GM19351 (cell line): ENCODE measurements at regions not wholly inside any gene's neighbourhood (a gene's known extent, or its start where the extent isn't known, plus 50 kb on each side); places are given as distances from the start of the nearest gene placed in this dataset.
"Not testable (repeated sequence)": the region's sequence is repeated elsewhere in the genome, so short reads cannot be mapped to it uniquely, and the experiment has no call there.

Experiments used
- ATAC-seq: cut with Tn5 transposase; IDR thresholded peaks from one replicate; pipeline ENCODE4 v1.9.1; 2021; ENCODE audit warnings: mild to moderate bottlenecking, moderate library complexity; ENCODE audit not compliant: unreplicated experiment

DNA sequence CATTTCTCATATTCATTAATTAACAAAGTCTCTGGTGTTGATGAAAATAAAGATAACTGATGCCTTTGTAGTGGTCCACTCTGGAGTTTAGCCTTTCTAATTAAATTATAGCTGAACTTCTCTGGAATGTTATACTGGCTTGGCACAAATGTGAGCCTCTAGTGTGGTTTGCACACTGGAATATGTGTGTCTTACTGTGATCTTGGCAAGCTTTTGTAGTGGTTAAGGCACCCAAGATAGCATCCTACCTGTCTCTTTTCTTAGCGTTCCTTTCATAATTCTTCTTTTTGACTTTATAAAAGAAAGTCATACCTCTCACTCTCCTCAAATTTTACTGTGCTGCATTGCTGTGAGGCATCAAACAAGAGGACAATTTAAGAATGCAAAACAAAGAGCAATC lies 107.4 kb downstream of the UTRN start:
- no peak for ATAC-seq

DNA sequence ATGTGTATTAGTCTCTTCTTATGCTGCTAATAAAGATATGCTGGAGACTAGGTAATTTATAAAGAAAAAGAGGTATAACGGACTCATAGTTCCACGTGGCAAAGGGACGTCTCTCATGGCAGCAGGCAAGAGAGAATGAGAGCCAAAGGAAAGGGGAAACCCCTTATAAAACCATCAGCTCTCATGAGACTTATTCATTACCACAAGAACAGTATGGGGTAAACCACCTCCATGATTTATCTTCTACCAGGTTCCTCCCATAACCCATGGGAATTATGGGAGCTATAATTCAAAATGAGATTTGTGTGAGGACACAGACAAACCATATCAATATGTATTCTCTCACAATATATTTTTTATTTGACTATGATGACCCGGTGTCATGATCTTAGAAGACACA lies 109.1 kb downstream of the UTRN start:
- no peak for ATAC-seq

DNA sequence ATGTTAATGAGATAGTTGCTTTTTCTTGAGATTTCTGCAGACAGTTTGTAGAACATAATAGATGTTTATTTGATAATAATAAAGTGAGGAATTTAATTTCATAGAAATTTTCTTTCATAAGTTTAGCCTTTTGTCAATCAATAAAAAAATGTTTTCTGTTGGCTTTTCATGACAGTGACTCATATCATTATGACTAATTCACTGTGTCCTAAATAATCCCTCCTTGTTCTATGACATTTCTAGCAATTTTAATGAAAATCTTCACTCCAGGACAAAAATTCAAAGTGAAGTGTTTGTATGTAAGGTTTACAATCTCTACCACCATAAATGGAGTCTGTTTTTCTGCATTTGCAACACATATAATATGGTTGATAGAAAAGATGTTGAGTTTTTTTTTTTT lies 109.9 kb downstream of the UTRN start:
- ATAC-seq: no peak

DNA sequence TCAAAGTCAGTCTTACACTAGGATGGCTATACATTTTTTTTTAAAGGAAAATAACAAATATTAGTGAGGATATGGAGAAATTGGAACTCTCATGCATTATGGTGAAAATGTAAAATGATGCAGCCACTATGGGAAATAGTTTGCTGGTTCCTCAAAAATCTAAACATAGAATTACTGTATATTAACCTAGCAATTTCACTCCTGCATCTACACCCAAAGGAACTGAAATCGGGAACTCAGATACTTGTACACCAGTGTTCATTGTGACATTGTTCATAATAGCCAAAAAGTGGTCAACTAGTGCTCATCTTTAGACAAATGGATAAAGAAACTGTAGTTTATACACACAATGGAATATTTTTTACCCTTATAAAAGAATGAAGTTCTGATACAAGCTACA lies 110.7 kb downstream of the UTRN start:
- no peak for ATAC-seq

DNA sequence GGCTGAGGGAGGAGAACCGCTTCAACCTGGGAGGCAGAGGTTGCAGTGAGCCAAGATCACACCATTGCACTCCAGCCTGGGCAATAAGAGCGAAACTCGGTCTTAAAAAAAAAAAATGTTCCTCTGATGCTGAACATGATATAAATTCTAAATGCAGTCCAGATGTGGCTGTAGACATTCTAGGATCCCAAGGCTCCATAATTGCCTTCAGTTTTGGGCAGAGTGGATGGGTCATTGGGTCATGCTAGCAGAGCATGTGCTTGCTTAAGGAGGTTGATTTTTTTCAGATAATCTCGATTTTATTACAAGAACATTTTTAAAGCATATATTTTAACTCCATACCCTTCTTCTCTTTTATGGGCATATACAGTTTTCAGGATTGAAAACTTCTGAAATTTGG lies 112.0 kb downstream of the UTRN start:
- ATAC-seq: no peak

DNA sequence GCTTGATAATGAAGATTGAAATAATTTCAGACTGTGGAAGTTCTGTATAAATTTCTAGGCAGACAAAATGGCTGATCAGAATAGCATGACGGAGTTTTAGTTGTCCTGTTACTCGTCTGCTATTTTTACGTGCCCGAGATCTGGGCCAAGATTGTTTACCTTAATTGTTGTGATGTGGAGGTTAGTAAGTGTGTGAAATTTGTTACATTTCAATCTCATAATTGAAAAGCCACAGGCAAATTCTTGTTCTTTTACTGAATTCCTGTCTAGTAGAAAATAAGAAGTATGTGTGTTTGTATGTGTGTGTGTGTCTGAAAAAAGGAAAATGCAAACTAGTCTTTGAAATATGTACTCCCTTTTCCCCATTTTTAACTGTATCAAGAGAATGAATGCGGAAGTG lies 115.2 kb downstream of the UTRN start:
- ATAC-seq: no peak

DNA sequence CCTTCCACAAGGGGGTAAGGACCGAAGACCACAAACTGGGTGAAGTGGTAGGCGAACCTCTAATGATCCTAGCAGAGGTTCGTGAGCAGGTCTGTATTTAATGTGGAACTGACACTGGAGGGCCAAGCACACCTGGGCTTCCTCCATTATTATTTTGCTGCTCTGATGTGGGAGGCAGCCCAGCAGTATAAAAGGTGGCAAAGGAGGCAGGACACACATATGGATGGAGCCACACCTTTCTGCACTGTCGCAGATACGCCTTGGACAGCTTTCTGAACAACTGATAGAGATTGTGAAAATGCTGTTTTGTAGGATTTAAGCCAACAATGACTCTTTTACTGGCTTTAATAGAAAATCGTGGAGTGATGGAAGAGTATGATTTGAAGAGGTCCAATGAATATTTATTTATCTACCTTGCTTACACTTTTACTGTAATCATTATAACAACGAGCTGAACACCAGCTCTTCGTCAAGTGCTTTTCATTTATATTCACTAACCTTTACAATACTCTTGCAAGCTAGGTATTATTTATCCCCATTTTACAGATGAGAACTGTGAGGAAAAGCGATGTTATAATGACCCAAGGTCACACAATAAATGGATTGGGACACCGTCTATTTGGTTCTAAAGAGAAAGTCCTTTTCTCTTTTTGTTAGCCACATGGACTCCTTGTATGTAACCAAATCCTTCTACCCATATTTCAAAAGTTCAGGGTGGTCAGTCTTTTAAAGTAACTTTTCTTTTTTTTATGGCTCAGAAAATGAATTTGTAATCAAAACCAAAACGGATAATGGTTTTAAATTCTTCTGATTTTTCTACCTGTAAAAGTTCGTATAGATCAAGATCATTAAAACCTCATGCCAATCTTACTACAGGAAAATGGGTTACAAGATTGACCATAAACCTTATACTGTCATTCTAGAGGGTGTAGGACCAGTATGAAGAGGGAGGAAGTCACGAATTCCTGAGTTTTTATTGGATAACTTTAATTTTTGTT lies 116.9 kb downstream of the UTRN start:
- no peak for ATAC-seq

DNA sequence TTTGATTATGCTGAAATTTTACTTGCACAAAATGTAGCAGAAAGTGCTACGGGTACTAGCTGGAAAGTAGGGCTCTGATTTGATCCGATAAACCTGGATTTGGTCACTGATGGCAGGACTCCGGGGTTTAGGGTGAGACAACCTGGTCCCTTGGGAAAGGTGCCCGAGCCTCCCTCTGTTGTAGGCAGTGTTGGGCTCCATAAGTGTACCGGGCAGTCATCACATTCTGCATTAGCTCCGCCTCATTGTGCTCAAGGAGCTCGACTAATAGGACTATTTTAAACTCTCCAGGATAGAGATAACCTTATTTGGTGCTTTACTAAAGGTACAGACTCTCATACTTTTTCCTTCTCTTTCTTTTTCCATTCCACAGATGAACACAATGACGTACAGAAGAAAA lies 117.6 kb downstream of the UTRN start:
- no peak for ATAC-seq

DNA sequence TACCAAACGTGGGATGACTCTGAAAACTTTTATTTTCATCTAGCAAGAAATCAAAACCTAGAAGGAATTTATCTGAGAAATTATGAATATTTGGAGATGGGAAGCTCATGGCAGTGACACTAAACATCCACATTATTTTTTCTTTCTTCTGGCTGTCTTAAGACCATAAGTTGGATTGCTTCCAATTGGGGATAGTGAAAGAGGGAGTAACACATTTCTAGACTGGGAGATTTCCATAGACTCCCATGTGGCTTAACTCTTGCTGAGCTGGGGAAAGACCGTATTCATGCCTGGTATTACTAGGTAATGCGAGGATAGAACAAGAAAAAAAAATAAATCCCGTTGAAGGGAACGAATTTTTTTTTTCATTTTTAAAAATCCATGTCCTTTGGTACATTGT lies 120.0 kb downstream of the UTRN start:
- no peak for ATAC-seq

DNA sequence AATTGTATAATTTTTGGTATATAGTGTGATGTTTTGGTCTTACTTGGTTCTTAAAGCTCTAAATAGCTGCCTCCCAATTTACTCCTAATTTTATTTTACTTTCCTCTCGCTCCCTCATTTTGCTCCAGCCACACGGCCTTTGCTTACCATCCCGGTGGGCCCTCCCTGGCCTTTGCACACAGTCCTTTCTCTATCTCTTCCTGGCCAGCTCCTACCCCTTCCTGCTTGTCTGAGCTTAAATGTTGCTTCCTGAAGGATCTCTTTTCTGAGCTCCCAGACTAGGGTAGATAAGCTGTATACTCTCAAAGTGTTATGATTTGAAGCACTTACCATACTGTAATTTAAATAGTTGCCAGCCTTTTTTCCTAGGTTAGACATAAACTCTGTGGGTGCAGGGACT lies 121.7 kb downstream of the UTRN start:
- ATAC-seq: no peak

DNA sequence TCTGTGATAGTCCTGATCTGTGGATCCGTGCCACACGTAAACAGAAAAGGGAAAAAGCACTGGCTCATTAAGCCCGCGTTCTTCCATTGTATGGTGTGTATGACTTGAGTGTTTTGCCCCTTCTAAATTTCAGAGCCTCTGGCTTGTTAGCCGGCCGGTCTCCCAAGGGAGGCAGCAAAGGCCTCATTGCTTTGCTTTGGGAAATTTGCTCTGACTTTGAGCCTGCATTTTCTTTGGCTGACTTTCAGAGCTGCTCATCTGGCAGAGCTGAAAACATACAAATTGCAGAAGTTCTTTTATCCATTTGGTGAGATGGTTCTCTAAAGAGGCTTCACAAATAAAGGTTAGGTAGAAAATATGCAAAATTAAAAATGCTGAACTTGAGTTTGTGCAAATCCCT lies 123.0 kb downstream of the UTRN start:
- no peak for ATAC-seq

DNA sequence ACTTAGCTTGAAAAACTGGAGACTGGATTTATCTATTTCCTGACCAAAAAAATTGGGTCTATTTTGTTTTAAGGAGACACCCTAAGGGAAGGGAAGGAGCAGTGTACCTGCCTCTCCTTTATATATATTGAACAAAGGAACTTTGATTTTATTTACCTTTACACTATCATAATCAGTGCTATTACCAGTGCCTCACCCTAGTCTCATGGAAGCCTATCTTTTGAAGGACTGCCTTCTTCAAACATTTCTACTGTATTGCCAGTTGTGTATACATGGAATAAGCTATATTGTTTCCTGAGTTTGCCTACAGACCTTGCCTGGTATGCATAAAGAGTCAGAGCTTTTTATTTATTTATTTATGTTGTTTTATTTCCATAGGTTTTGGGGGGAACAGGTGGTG lies 124.9 kb downstream of the UTRN start:
- no peak for ATAC-seq

DNA sequence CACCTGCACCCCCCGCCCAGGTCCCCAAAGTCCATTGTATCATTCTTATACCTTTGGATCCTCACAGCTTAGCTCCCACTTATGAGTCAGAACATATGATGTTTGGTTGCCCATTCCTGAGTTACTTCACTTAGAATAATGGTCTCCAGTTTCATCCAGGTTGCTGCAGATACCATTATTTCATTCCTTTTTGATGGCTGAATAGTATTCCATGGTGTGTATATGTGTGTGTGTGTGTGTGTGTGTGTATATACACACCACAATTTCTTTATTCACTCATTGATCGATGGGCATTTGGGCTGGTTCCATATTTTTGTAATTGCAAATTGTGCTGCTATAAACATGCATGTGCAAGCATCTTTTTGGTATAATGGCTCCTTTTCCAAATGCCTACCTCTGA lies 125.4 kb downstream of the UTRN start:
- not testable (repeated sequence) for ATAC-seq

DNA sequence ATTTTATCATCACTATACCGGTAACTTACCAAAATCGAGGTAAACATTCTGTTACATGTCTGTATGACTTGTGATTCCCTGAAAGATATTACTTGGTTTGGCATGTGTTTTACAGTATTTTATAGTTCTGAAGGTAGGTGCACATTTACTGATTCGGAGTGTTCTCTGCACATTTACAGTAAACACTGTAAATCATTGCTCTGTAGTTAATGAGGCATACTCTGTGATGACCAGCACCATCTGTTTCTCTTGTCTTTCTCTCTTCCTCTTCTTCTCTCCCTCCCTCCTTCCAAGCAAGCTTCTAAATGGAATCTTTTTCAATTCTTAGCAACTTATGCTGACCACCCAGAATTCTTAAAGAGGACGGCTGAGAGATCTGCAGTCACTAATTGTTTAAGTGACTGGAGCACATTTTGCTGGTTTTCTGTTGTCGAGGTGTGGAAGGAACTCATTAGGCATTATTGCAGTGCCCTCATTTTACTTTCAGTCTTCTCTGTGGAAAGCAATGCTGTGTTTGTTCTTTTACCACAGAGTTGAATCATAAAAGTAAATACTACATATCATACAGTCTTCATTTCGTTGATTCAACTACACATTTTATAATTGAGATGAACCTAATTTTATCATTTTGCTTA lies 126.5 kb downstream of the UTRN start:
- no peak for ATAC-seq

DNA sequence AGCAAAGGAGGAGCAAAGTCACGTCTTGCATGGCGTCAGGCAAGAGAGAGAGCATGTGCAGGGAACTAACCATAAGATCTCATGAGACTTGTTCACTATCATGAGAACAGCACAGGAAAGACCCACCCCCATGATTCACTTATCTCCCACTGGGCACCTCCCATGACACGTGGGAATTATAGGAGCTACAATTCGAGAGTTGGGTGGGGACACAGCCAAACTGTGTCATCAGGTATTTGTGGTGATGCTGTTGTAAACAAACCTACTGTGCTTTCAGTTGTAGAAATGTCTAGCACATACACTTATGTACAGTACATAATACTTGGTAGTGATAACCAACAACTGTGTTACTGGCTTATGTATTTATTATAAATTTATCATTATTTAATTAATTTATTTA lies 128.3 kb downstream of the UTRN start:
- ATAC-seq: no peak

DNA sequence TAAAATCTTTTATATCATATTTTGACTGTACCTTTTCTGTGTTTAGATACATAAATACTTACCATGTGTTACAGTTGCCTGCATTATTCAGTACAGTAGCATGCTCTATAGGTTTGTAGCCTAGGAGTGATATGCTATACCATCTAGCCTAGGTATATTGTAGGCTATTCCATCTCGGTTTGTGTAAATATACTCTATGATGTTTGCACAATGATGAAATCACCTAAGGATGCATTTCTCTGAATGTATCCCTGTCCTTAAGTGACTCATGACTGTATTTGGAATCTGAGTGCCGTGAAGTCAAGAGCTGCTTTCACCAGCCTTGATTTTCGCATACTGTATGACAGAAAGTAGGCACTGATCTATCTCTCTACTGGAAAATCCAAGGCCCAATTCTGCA lies 129.9 kb downstream of the UTRN start:
- no peak for ATAC-seq

DNA sequence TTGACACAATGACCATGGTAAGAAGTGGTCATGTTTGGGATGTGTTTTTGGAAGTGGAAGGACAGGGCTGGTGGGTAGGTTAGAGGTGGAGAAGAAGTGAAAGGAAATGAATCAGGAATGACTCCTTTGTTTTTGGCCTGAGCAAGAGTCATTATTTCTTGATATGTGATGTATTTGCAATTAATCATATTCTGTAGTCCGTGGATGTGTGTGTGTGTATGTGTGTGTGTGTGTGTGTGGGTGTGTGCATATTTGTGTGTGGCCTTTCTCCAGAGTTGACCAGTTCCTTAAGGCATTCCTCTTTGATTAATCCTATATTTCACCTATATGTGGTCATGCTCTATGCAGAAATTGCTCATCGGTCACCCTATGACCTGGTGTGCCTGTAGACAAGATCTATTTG lies 130.7 kb downstream of the UTRN start:
- ATAC-seq: no peak

DNA sequence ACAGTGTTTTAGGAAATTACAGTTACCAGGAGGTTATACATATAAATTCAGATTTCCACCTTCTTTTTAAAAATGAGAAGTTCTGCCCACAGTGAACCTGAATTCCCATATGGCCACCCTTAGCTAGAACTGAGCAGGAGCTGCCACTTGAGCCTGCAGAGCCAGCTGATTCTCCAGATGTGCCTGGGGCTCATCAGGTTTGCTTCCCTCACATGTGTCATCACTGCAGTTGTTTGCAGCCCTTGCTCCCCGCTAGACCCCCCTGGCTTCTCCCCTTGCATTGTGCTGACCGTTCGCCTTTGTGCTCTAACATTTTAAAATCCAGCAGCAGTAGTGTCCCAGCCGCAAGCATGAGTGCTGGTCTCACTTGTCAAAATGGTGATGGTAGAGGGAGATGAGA lies 131.1 kb downstream of the UTRN start:
- no peak for ATAC-seq

DNA sequence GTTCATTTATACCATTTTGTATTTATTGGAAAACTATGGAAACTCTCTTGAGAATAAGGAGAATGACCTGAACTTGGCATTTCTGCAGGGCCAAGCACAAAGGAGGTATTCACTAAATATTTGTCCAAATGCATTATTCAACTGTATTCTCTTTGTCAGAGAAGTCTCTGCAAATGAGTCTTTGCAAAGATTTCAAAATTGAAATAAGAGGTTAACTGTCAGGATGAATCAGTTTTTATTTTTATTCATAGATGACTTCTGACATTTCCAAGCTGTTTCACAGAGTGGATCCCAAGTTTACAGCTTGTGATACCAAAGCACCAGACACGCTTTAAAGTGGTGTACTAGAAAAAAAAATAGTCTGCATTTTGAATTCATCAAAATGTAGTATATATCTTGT lies 131.6 kb downstream of the UTRN start:
- ATAC-seq: no peak

DNA sequence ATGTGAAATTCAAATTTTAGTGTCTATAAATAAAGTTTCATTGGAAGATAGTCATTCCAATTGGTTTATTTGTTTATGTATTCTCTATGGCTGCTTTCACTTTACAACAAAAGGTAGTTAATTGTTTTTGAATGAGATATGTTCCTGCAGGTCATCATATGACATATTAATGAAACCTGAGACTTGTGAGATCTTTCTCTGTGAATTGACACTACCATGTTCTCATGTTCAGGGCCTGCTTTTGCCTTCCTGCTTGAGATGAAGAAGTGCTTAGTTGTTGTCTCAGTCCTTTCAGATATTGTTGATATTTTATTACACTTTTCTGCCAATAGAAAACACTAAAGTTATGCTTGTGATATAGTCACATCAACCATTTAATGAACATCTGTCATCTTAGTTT lies 132.5 kb downstream of the UTRN start:
- no peak for ATAC-seq

DNA sequence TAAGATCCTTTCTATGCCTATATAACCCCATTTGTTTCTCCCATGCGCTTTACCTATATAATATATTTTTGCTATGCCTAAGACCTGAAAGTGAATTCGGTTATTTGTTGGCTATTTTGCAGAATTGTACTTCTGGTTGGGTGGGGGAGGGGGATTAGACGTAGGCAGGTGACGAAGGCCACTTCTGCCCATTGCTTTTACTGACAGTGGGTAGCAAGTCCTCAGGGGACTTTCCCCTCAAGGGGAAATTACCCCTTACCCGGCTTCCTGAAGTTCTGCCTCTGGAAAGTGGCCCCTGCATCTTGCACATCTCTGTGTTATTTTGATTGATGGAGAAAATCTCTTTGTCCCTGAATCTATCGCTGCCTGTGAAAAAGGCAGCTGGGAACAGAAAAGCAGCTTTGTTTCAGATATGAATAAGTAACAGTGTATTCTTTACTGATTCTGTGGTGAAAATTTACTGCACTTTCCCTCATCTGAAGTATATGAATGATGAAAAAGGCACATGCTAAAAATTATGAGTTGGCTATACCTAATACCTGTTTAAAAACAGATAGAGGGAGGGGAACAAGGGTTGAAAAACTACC lies 133.9 kb downstream of the UTRN start:
- no peak for ATAC-seq

DNA sequence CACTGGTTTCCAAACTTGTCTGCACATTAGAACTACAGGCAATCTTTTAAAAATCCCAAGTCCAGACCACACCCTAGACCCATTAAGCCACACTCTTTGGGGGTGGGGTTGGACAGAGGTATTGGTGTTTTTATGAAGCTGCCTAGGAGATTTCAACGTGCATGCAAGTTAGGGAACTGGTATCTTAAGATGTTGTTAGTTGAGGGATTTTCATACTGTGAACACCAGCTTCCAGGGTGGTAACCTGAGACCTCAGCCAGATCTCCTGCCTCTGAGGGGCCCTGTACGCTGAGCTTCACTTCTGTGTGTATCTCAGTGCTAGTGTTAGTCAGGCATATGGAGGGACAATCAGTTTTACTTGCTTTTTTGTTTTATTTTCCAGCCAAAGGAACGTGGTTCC lies 138.0 kb downstream of the UTRN start:
- no peak for ATAC-seq
